AG10803 (cell line): ENCODE measurements at regions not wholly inside any gene's neighbourhood (a gene's known extent, or its start where the extent isn't known, plus 50 kb on each side); places are given as distances from the start of the nearest gene placed in this dataset.
A peak's percentile ranks its signal among the peaks of the same experiment; 100 is the strongest.

Source experiments
- DNase-seq: peaks from one replicate; pipeline ENCODE4 v3.0.0; 2010; ENCODE audit warnings: low read depth
- H3K4me3 ChIP-seq: 2 replicates; pipeline ENCODE4 v1.5.1; 2011; ENCODE audit warnings: mild to moderate bottlenecking, low read length, control low read depth
- CTCF ChIP-seq: conservative IDR thresholded peaks from 2 replicates; pipeline ENCODE4 v1.5.1; 2011; ENCODE audit warnings: mild to moderate bottlenecking, low read length, control low read depth, inconsistent platforms

DNA sequence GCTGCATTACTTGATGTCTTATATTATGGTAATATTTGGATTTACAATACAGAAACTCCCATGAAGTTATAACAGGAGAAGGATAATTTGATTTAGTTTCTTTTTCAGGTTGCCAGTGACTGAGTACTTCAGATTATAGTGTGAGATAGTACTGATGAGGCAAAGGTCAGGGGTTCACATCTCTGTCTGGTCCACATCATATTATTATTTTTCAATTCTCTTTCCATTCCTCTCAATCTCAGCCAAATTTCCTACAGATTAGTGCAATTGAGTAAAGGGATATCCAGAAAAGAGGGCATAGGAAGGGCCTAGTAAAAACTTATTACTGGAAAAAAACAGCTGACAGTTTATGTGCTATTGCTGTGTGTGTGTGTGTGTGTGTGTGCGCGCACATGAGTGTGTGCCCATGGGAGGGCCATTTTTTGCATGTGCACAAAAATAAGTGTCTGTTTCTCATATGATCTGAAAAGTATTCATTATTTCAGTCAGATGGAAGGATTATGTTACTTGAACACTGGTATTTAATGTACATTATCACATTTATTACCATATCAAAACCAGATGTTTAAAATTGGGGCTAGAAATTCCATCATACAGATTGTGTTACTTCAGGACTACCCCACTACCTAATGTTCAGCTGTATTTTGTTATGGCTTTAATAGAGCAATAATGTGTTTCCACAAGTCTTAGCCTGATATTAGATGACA is 78.3 kb upstream of the KCNK2 start:
- DNase-seq: peak; percentile 62
- no peak overlapping the region; the same call in 1 of the 2 replicates for H3K4me3 ChIP-seq
- no peak for TF ChIP-seq CTCF

DNA sequence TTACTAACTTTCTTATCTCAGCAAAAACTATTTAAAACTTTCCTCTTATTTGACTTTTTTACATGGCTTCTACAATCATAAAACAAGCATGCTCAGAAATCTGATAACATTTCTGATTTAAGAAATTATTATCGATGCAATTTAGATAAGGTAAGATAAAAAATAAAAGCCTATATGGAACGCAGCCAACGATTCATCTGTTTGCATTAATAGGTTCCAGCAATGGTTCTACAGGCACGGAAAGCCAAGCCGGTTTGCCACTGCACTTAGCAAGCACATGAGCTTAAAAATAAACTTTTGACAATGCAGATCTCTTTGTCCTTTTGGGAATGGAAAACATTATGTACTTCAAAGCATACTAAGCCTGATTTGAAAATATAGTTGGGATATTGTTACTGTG is 77.5 kb upstream of the KCNK2 start:
- DNase-seq: peak; percentile 75
- no peak for TF ChIP-seq CTCF
- H3K4me3 ChIP-seq: peak overlapping the region; percentile 62

DNA sequence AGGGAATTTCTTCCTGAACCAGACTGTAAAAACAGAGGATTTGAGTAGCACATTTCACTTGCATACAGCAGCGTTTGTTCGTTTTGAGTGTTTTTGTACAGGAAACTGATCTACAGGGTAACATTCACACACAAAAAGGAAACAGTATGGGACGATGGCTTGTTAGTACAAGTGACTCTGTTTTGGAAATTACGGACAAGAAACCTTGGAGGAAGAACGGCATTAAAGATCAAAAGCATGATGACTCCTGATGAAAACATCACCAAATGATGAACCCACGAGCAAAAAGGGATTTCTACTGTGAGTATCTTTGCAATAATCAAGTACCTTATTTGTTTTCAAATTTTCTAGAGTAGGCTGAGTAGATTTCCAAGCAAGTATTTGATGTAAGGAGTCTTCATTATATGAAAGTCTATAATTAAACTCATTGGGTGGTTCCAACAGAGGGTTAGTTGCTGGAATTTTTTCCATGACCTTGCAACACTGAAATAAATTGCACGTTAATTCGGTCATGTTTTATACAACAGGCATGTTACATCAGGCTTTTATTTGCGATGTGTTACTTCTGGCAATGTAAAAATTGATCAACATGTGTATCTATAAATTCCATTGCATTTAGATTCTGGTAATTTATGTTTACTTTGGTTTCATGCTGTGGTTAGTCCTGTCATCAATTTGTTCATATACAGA is 76.7 kb upstream of the KCNK2 start:
- DNase-seq: peak; percentile 84
- no peak for TF ChIP-seq CTCF
- H3K4me3 ChIP-seq: peak overlapping the region; percentile 62

- no peak for TF ChIP-seq CTCF
- peak; percentile 89 for DNase-seq
Measured at GRCh38 chr1:215007880-215008279, 74.7 kb upstream of the KCNK2 start.

GRCh38 chr1:215018555-215018954 is 64.0 kb upstream of the KCNK2 start:
- H3K4me3 ChIP-seq: no peak overlapping the region
- DNase-seq: peak; percentile 65
- TF ChIP-seq CTCF: no peak

More at GRCh38 chr1:215007880-215008279, 74.7 kb upstream of the KCNK2 start:
- peak overlapping the region; percentile 61 for H3K4me3 ChIP-seq

- peak; percentile 61 for DNase-seq
- TF ChIP-seq CTCF: no peak
- H3K4me3 ChIP-seq: no peak overlapping the region; the same call in 1 of the 2 replicates
Measured at GRCh38 chr1:215022204-215022603, 60.3 kb upstream of the KCNK2 start.

DNA sequence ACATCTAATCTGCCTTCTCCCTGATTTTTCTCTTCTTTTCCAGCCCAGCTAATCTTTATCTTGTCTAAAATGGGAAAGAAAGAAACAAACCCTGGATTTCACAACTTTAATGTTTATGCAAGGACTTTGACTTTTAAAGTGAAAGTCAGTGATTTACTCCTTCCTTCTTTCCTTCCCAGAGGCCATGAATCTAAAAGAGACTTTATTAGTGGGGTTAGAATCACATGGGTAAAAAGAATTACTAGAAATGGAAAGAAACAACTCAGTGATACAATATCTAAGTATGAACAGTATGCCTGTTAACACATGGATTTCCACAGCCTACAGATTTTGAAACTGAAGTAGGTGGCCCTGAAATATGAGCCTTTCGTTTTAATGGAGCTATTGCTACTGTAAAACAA is 59.8 kb upstream of the KCNK2 start:
- peak; percentile 93 for DNase-seq
- TF ChIP-seq CTCF: no peak
- H3K4me3 ChIP-seq: peak overlapping the region; percentile 26
